HG03558 (cell line): ENCODE measurements at regions not wholly inside any gene's neighbourhood (a gene's known extent, or its start where the extent isn't known, plus 50 kb on each side); places are given as distances from the start of the nearest gene placed in this dataset.

Experiments
- ATAC-seq: cut with Tn5 transposase; IDR thresholded peaks from one replicate; pipeline ENCODE4 v1.9.1; 2021; ENCODE audit warnings: moderate number of reproducible peaks; ENCODE audit not compliant: unreplicated experiment; ENCODE audit errors: extremely low read depth

DNA sequence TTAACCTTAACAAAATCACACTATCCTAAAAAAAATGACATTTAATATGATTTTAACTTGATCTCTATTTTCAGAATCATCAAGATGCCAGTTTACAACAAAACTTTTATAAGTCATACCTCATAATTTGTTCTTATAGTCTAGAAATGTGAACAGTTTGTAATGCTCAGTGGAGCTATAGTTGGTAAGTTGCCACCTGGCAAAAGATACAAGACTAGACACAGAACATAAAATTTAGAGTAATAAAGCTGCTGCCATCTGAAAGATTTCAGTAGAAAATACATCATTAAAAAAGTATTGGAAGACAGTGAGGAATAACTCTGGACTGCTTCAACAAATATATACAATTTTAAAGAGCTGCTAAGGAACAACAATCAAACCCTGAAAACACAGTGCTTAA lies 233.8 kb downstream of the GABRG2 start:
- ATAC-seq, result no peak

DNA sequence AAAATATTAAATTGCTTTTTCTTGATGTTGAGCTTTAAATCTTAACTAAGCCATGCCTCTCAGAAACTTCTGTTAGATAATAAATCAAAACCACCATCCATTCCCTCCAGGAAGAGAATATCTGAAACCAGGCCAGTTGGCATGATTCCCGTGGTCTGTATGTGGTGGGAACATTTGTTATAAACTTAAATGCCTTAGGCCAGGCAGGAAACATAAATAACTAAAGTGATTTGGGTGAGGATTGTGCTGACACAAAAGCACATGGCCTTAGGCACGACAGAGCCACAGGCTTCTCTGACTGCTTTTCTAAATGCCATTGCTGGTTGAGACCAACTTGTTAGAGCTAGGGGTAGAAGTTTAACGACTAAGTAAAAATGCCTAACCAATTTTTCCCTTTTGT lies 255.9 kb downstream of the GABRG2 start:
- no peak for ATAC-seq

DNA sequence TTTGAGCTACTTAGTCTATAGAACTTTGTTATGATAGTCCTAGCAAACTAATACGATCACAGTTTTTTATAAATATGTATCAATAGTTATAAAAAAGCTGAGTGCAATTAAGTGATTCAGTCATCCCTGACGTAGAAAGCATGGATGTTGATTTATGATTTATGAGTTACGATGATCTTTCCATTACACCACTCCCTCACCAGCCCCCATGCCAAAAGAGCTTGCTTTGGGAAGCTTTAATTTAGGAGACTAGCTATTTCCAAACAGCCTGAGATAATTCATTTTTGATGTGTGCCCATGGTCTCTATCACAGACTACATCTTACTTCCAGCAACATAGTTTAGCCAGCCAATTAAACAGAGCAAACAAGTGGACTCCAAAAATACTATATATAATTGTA lies 256.8 kb downstream of the GABRG2 start:
- no peak for ATAC-seq

DNA sequence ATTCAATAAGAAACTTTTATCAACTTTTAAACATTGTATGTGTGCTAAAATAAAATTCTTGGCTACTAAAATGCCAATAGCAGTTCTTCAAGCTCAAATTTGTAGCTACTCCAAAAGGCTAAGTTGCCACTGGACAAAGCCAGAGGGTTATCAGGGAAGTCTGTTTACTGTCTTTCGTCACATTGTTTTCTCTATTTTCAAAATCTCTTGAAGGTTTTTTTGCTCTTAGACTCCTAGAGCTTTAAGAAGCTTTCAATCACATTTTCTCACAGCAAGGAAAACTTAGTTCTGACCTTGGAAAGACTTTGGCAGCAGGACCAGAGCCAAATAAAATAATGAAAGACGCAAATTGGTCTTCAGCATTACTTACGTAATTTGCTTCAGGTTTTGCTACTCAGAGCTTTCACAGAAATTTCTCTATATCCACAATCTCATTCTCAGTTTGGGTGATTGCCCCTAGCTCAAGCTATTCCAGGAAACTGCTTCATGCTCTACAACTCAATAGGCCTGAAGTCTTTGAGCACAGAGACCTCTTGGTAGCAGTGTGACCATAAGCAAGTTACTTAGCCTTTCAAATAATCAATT lies 257.7 kb downstream of the GABRG2 start:
- ATAC-seq, result no peak

DNA sequence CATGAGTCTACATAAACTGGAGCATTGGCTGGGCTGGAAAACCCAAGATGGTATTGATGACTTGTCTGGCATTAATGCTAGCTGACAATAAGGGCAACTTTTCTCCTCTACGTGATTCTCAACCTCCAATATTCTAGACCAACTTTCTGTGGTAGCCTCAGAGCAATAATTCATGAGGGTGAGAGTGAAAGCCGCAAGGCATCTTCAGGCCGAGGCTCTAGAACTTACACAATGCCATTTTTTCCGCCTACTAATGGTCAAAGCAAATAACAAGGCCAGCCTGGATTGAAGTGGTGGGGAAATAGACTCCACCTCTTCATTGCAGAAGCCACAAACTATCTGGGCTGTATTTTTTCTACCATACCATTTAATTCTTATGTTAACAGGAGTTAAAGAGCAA lies 267.4 kb downstream of the GABRG2 start:
- ATAC-seq, result no peak

DNA sequence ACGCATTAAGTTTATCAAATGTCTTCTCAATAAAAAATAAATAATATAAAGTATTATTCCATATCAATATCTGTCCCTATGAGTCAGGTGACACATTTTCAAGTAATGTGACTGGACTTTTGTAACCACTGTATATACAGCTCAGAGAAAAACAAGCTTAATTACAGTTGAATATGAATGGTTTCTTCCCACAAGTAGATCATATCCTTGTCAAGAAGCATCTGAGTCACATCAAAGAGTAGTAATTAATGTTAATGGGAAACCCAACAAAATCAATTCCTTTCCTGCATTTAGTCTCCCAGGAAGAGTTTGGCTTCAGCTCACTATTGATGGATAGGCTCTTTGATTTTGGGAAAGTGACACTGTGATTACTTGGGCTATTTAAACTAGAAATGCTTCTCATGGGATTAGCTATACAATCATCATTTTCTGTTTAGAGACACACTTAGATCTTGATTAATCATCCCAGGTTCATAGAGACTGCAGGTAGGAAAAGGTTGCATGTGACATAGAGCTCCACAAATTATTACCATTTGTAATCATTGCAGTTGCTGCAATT lies 292.9 kb downstream of the GABRG2 start:
- no peak for ATAC-seq

DNA sequence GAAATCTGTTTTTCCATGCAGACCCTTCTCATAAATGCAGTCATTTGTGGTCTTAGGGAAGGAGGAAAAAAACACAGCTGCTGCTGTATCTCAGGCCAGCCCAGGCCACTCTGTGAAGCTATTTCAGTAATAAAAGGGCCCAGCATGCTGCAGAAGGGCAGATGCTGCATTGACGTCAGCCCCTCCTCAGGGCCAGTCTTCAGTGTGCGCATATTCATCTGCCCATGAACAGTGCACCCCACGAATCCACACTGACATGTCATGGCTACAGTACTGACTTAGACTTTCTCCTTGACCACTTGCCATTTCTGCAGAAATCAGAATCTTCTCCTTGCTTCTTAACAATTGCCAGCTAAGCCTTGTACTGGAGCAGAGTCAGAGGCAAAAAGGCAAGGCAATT lies 304.7 kb downstream of the GABRG2 start:
- no peak for ATAC-seq

DNA sequence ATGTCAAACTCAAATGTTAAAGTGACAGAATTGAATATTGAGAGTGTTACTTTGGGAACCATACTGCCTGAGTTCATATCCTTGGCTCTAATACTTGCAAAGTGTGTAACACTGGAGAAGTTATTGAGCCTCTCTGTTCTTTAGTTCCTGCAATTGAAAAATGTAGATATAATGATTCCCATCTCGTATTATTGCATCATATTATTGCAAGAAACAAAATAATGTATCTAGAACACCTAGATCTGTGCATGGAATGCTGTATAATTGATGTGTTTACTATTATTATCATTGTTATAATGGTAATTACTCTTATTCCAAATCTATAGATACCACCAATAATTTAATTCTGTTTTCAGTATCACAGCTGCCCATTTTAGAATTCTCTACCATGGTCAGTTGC lies 310.3 kb downstream of the GABRG2 start:
- ATAC-seq, result no peak

DNA sequence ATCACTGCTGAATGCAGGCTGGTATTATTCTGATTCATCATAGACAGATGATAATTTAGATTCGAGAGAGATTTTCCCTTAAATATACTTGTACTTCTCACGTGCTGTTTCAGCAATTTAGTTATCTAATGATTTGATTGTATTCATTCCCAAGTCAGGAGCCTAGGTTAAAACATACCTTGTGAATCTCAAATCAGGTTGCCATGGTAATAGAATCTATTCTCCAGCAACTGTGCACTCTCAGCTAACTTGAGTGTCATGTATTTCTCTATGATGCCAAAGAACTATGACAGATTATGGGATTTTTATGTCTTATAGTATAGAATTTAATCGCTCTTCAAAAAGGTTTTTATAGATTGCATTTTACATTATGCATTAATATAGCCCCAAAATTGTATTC lies 315.3 kb downstream of the GABRG2 start:
- no peak for ATAC-seq

DNA sequence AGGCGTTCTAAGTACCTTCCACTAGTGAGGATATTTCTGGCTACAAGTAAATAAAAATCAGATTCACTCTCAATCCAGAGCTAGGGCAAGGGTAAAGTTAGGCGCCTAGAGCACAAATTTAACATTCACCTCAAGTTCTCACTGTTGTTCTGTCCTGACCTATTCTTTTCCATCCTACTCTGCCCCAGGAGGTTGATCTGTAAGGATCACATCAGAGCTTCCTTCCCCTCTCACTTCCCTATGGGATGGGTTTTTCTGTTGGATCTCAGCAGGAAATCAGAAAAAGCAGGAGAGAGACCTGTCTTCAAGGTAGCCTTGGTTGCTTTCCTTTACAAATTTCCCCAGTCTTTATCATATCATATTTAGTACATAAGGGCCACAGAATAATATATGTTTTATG lies 316.7 kb downstream of the GABRG2 start:
- ATAC-seq, result no peak

DNA sequence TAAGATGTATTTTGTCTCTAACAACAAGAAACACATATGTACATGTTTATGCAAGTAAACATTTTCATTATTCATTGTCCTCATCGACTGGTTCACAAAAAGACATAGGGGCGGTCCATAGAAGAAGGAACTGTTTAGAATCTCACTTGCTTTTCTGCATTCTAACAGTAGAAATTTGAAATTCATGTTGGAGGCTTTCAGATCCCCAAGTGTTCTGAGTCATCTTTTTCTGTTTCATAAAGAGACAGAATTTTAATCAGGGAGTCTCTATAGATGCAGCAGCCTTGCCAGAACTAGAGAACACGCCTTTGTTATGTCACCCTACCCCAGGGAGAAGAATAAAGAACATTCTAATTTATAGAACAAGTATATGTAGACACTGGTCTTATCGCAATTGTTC lies 324.3 kb downstream of the GABRG2 start:
- ATAC-seq, result no peak

DNA sequence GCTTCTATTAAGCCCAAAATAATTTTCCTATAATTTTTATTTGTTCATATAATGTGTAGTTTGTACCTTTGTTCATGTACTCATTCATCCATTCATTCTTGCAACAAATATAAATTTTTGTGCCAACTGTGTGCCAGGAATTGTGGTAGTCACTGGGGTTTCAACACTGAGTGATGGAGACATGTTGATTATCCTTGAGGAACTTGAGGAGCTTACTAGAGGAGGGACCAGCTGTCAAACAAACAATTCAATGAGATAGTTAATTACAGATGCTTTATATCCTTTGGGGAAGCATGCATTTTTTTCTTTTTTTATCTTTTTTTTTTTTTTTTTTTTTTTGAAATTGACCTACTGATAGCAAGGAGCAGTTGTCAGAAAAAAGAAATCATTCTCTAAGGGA lies 324.8 kb downstream of the GABRG2 start:
- ATAC-seq, result no peak

DNA sequence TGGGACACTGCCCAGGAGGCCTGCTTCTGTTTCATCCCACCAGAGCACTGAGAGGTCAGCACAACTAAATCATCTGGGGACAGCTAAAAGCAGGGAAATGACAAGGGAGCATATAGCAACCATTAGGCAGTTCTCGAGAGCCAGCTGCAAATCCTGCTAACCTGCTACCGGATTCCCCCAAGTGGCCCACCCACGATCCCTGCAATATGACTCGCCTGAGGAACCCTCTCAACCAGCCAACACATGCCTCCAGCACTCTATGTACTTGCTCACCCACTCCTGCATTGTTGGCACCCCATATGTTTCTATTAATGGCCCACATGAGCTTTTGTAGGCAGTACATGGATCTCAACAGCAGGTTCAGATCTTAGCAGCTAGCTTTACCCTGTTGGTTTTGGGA lies 326.0 kb downstream of the GABRG2 start:
- ATAC-seq, result no peak

DNA sequence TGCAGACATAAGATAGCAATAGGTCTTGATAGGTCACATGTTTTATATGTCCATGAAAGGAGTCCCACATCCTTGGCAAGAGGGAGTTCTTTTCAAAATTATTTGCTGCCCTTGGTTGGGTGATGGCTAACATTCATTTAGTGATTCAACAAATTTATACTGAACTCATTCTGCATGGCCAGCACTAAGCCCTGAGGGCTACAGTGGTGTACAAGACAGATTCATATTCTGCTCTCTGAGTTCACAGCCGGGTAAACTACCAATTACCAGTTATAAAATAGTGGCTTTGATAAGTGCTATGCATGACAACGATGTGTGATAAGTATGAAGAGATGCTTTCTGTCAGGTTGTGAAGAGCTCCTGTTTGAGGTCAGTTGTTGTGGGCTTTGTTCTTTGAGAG lies 340.0 kb downstream of the GABRG2 start:
- no peak for ATAC-seq

DNA sequence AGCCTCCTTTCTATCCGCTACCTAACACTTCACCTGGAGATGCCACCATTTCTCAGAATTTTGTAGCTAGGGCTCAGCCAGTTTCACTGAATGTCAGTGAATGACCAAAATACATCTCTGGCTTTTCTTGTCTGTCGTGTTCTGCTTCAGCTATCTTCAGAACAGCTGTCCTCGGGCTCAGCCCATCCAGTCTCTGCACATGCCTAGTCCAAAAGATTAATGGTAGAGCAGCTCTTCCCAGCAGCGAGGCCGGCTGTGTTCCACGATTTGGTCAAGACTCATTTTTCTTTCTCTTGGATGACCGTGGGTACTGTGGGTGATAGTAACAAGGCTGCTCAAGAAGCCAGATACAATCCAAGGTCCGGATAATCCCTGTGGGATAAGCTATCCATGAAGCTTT lies 342.8 kb downstream of the GABRG2 start:
- no peak for ATAC-seq

DNA sequence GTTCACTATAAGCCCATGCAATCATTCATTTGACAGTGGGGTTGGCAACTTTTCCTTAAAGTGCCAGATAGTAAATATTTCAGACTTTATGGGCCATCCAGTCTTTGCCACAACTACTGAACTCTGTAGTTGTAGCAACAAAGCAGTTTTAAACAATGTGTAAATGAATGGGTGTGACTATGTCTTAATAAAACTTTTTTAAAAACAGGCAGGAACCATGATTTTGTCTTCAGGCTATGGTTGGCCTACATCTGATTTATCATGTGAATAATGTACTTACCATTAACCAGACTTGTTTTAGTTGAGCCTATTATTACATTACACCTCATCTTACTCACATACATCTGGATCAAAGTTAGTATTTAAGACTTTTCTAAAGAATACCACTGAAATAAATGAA lies 361.6 kb downstream of the GABRG2 start:
- no peak for ATAC-seq

DNA sequence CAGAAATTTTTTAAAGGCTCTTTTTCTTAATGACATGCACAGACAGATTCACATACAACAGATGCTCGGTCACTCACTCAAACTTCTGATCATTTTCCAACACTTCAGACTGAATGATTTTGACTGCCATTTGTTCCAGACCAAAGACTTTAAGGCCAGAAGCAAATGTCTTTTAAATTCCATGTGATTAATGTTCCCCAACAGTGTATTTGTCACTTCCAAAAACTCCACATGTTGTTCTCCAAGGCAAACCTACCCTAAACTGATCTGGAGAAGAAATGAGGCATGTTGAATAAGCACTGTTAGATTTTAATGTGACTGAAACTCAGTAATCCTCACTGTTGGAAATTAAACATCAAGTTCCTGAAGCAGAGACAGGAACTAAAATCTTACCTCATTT lies 366.7 kb downstream of the GABRG2 start:
- ATAC-seq, result no peak

DNA sequence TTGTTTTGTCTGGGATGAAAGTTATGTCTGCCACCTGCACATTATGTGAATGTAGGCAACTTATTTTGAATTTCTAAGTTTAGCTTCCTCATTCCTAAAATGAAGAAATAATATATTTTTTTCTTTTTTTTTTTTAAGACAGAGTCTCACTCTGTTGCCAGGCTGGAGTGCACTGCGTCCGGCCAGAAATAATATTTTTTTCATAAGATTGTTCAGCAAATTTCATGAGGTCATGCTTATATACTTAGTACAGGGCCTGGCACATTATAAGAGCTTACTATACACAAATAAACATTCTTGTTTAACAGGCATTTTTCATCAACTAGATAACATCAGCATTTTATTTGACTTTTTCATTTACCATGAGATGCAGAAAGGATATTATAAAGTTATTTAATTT lies 368.5 kb downstream of the GABRG2 start:
- ATAC-seq, result no peak

DNA sequence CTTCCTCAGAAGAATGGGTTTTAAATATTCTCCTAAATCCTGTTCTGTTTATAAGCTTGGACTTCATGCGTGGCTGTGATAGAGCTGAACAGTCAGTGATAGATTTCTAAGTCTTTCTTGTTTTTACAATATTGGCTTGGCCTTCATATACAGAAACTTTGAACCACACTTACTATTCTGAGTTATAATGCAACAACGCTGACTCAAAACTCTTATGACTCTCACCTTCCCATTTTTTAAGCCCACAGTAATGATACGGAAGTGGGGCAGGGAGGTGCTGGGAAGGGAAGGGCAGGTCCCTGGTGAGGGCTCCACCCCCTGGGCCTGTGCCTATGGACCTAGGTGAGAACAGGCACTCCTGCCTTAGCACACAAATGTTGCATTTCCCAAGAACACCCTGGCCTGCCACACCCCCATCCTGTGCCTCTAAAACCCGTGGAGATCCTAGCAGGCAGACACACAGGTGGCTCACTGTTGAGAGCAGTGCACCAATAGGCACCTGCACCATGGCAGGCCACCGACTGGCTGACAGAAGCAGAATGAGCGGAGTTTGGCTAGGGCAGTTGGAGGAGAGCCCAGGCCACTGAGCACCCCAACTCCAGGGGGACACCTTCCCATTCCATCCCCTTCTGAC lies 376.7 kb downstream of the GABRG2 start:
- no peak for ATAC-seq

DNA sequence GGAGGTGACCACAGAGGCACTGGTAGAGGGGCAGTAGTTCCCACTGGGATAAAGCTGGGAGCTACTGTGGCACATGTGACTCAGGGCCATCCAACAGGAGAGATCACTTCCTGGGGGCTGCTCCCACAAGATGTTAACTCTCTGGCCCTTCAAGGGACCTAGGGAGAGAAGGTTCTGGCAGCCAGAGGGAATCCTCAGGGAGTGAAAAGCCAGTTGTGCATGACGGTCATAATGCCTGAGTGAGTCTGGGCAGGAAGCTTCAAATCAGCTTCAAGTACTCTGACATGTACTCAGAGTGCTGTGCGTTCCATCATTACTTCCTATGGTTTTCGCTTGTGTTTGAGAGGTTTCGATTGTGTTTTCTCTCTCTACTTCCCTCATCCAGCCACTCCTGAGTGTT lies 388.5 kb downstream of the GABRG2 start:
- no peak for ATAC-seq

DNA sequence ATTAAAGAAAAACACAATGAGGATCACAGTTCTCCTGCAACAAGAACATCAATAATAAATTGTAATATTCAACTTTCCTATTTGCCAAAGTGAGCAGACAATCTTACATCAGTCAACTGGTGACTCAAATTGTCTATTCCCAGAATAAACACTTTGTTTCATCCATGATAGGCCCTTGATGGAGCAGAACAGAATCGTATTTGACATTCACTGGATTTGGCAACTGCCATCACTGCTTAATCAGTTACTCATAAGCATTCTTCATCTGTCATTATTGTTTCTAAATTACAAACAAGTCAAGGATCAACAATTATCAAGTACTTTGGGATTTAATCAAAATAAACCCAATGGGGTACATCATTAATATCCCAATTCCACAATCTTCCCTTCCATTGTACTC lies 398.4 kb downstream of the GABRG2 start:
- ATAC-seq, result no peak

DNA sequence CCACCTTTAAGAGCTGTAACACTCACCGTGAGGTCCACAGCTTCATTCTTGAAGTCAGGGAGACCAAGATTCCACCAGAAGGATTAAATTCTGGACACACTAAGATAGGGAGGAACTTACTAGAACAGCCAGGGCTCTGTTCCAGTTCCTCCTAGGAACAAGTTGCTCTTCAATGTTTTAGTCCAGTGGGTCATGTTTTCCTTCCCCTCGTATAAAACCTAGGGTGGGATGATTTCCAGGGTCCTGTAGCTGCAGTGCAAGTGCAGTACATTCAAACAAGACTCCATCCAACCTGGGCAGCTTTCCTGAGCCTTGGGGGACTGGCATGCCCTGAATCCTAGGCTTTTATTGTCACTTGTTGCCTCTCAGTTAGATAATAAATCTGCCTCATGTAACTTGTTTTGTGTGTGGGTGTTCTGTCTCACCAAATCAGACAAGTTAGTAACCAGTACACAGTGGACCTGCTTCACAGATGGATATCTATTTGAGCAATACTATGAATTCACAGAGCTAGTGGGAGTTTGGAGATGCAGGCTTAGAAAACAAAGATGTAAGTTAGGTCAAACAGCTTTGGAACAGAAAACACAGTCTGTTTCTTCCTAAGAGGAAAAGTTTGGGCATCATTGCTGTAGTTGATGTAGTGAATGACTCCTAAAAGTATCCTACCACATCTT lies 405.6 kb downstream of the GABRG2 start:
- no peak for ATAC-seq
